GM19043 (cell line): ENCODE measurements at regions not wholly inside any gene's neighbourhood (a gene's known extent, or its start where the extent isn't known, plus 50 kb on each side); places are given as distances from the start of the nearest gene placed in this dataset.
"Not testable (repeated sequence)": the region's sequence is repeated elsewhere in the genome, so short reads cannot be mapped to it uniquely, and the experiment has no call there.

Experiments used
- ATAC-seq: cut with Tn5 transposase; IDR thresholded peaks from one replicate; pipeline ENCODE4 v1.9.1; 2021; ENCODE audit warnings: low read depth; ENCODE audit not compliant: unreplicated experiment

- ATAC-seq, result no peak
Measured at GRCh38 chr18:1392046-1392445, 487.4 kb downstream of the ADCYAP1 start.

DNA sequence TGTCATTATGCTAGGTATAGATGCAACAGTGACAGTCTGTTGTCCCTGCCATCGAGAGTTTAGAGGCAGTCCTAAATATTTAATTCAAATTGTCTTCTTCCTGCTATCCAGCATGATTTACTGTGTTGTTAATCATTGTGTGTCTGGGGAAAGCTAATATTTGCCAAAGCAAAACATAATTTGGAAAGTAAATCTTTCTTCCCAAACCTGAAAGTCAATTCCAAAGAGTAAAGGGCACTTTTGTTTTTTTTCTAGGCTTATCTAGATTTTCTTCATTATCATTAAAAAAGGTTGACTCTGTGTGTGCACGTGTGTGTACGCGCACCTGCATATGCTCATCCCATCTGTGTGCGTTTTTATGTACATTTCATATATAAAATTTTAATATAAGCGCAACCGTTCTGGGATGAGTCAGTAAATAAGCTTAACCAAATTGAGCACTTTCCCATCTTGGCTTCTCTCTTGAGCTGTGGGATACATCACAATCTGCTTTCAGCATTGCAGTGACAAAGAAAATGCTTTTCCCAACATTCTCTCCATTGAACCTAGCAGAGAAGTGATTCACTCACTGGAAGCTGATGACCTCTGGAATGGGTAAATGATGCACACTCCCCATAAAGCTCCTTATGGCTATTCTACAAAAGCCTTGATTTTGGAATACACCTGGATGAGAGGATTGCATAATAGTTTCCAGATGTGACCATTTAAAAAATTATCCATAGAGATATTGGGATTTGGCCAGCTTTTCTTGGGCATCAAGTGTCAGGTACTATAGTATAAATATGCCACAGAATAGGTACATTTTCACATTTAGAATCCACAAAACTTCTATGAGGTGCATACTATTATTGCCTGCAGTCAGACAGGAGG lies 488.4 kb downstream of the ADCYAP1 start:
- ATAC-seq, result no peak

GRCh38 chr18:1393929-1394328 lies 489.3 kb downstream of the ADCYAP1 start:
- ATAC-seq, result no peak

DNA sequence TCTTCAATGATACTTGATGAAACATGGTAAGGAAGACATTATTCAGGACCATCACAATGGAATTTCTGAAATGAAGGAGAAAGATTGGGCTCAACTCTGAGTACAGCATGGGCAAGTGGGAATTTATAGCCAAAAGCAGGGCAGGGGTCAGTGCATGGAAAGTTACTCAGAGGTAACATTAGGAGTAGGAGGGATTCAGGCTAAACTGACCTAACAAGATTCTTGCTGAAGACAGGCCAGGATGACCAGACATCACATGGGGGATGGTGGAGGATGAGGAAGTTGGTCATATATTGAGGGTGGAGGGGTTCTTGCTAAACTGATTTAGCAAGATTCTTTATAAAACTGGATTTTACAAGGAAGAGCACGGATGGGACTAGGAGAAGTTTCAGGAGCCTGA lies 489.8 kb downstream of the ADCYAP1 start:
- ATAC-seq, result no peak

DNA sequence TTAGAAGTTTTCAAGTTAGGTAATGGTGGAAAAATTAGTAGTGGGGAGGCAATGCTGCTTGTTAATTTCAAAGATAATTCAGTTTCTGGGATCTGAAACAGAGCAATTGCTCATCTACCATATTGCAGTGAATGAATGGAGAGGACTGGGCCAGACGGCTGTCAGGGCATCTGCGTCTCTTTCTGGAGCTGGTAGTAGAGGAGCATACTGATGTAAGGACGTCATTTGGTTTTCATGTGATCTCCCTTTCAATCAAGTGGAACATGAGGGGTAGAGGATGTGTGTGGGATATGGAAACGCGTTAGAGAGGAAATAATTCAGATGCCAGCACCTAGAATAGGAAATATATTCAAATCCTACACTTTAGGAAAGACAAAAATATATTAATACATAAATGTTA lies 490.3 kb downstream of the ADCYAP1 start:
- no peak for ATAC-seq

- ATAC-seq, result no peak
Measured at GRCh38 chr18:1408376-1408775, 503.7 kb downstream of the ADCYAP1 start.

GRCh38 chr18:1412655-1413322 lies 508.1 kb downstream of the ADCYAP1 start:
- no peak for ATAC-seq

GRCh38 chr18:1413323-1413675 lies 508.6 kb downstream of the ADCYAP1 start:
- ATAC-seq, result no peak

DNA sequence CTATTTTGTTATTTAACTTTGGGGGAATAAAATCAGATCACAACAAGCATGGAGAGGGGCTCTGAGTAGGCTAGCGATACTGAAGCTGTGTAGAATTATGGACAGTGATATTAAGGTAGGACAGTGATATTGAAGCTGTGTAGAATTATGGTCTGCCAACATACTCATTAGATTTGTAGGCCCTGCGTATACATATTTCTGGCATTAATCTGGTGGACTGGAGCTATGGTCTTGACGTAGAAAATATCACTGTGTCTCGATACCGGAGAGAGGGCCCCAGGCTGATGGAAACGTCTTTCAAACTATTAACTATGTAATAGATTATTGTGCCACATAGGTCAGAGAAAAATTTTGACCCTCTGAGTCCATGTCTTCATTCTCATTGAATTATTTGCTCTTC lies 511.4 kb downstream of the ADCYAP1 start:
- ATAC-seq, result no peak

DNA sequence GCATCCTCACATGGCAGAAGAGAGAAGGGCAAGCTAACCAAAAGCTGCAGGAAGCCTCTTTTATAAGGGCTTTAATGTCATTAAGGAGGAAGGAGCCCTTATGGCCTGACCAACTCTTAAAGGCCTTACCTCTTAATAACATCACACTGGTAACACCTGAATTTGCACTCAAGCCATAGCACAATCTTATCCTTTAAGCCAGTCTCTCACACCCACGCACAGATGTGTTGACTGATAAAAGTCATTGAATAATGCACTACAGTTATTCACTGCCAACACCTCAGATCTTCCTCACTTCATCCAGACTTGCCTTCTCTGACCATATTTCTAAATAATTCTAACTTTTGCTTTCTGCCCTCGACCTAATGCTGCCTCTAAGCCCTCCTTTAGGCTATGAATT lies 516.8 kb downstream of the ADCYAP1 start:
- no peak for ATAC-seq

- ATAC-seq, result no peak
Measured at GRCh38 chr18:1422634-1423033, 518.0 kb downstream of the ADCYAP1 start.

- no peak for ATAC-seq
Measured at GRCh38 chr18:1425679-1426078, 521.0 kb downstream of the ADCYAP1 start.

- ATAC-seq, result no peak
Measured at GRCh38 chr18:1435487-1435886, 530.8 kb downstream of the ADCYAP1 start.

GRCh38 chr18:1436199-1436598 lies 531.5 kb downstream of the ADCYAP1 start:
- ATAC-seq, result no peak

GRCh38 chr18:1438458-1438910 lies 533.8 kb downstream of the ADCYAP1 start:
- no peak for ATAC-seq

DNA sequence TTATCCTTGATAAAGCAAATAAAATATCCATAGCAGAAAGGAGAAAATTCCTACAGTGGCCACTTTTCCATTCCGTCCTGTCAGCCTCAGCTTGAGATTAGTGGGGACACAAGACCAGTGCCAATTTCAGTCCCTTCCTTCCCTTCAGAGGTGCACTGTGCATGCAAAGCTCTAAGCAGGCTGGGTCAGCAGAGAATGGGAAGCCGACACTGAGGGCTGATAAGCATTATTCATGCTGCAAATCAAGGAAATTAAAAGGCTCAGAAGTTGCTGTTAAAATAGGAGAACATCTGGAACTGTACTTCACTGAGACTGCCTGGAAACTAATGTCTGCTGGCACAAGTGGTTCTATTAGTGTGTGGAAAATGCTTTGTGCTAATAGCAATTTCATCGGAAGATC lies 534.3 kb downstream of the ADCYAP1 start:
- ATAC-seq, result no peak

GRCh38 chr18:1444062-1444461 lies 539.4 kb downstream of the ADCYAP1 start:
- ATAC-seq, result not testable (repeated sequence)

DNA sequence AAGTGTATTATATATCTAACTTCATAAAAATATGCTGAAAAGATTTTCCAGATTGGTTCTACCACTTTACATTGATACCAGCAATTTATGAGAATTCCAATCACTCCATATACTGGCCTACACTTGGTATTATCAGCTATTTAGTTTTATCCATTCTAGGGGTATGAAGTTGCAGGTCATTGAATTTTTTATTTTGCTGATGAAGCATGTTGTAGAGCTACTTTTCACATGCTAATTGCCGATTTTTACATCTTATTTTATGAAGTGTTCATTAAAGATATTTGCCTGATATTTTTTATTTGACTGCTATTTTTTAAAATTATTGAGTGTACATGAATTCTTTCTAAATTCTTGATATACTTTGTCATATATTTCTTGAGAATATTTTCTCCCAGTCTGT lies 542.1 kb downstream of the ADCYAP1 start:
- no peak for ATAC-seq

DNA sequence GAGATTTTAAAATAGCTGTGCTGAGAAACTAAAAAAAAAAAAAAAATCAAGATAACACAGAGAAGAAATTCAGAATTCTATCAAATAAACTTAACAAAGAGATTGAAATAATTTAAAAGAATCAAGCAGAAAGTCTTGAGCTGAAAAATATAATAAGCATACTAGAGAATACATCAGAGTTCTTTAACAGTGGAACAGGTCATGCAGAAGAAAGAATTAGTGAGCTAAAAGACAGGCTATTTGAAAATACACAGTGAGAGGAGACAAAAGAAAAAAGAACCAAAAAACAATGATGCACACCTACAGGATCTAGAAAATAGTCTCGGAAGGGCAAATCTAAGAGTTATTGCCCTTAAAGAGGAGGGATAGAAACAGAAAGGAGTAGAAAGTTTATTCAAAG lies 548.1 kb downstream of the ADCYAP1 start:
- ATAC-seq, result no peak

DNA sequence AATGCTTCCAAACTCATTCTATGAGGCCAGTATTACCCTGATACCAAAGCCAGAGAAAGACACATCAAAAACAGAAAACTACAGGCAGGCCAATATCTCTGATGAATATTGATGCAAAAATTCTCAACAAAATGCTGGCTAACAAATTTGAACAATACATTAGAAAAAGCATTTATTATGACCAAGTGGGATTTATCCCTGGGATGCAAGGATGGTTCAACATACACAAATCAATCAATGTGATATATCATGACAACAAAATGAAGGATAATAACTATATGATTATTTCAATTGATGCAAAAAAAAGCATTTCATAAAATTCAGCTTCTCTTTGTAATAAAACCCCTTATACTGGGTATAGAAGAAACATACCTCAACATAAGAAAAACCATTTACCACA lies 550.9 kb downstream of the ADCYAP1 start:
- no peak for ATAC-seq

DNA sequence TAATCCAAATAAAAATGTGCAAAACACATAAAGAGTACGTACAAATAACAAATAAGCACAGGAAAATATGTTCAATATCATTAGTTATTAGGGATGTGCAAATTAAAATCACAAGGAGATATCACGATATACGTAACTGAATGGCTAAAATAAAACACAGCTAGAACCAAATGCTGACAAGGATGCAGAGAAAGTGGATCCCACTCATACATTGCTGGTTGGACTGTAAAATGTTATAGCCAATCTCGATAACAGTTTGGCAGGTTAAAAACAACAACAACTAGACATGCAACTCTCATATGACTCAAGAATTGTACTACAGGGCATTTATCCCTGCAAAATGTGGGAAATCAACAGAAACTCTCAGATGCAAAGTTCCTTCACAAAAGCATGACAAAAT lies 553.9 kb downstream of the ADCYAP1 start:
- no peak for ATAC-seq

DNA sequence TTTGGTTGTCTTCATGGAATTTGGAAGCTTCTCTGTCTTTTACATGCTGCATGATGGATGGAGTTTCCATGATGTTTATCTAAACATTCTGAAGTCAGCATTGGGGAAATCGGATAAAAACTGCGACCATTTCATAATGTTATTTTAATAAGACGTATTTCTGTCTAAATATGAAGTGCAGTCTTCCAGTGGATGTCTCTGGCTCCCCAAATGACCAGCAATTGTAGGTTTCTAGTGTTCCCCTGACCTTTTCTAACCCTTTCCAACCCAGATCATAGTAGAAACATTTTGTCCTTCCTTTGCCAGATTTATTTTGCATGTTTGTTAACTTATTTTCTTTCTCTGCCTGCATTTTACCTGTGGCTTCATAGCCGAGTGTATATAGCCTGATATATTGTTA lies 559.3 kb downstream of the ADCYAP1 start:
- no peak for ATAC-seq
